KMS-11 (cell line): ENCODE measurements at regions not wholly inside any gene's neighbourhood (a gene's known extent, or its start where the extent isn't known, plus 50 kb on each side); places are given as distances from the start of the nearest gene placed in this dataset.

Experiments used
- H2AFZ ChIP-seq: fragments of 200-600 bp; sonication (generic); 2 replicates; pipeline ENCODE4 v1.6.1; 2016; ENCODE audit warnings: antibody characterized with exemption, mixed run types, low read depth
- H3K27ac ChIP-seq: fragments of 200-600 bp; sonication (generic); 2 replicates; pipeline ENCODE4 v1.6.1; 2016; ENCODE audit warnings: mild to moderate bottlenecking, mixed run types
- H3K27me3 ChIP-seq: fragments of 200-600 bp; sonication (generic); 2 replicates; pipeline ENCODE4 v1.6.1; 2017; ENCODE audit warnings: mild to moderate bottlenecking, low read depth, mixed run types, moderate library complexity; ENCODE audit not compliant: insufficient read depth
- H3K36me3 ChIP-seq: fragments of 200-600 bp; sonication (generic); 2 replicates; pipeline ENCODE4 v1.6.1; 2017; ENCODE audit warnings: mild to moderate bottlenecking, mixed run types; ENCODE audit not compliant: insufficient read depth
- H3K4me1 ChIP-seq: fragments of 200-600 bp; sonication (generic); 2 replicates; pipeline ENCODE4 v1.6.1; 2016; ENCODE audit warnings: mild to moderate bottlenecking, low read depth, mixed run types; ENCODE audit not compliant: poor library complexity, severe bottlenecking
- H3K4me2 ChIP-seq: fragments of 200-600 bp; sonication (generic); 2 replicates; pipeline ENCODE4 v1.7.0; 2016; ENCODE audit warnings: mild to moderate bottlenecking, mixed run types
- H3K4me3 ChIP-seq: fragments of 200-600 bp; sonication (generic); IDR thresholded peaks from 2 replicates; pipeline ENCODE4 v1.6.1; 2017; ENCODE audit warnings: low read depth, low read length, mixed read lengths; ENCODE audit not compliant: insufficient read depth
- H3K79me2 ChIP-seq: fragments of 200-600 bp; sonication (generic); 2 replicates; pipeline ENCODE4 v1.6.1; 2016; ENCODE audit warnings: low read depth, mixed run types; ENCODE audit not compliant: insufficient read depth
- H3K9ac ChIP-seq: fragments of 200-600 bp; sonication (generic); 2 replicates; pipeline ENCODE4 v1.6.1; 2016; ENCODE audit warnings: mild to moderate bottlenecking, mixed run types
- H4K20me1 ChIP-seq: fragments of 200-600 bp; sonication (generic); 2 replicates; pipeline ENCODE4 v1.6.1; 2016; ENCODE audit warnings: mild to moderate bottlenecking, mixed run types; ENCODE audit not compliant: insufficient read depth
- TF ChIP-seq, protein P1 (sequence below): fragments of 200-600 bp; sonication (generic); conservative IDR thresholded peaks from 2 replicates; pipeline ENCODE4 v1.6.1; 2017; ENCODE audit warnings: low read depth, mild to moderate bottlenecking, antibody characterized with exemption, low read length, moderate library complexity, mixed read lengths

- no peak overlapping the region for H3K4me3 ChIP-seq
- no peaks in the 10 kb centered on the region for H3K79me2 ChIP-seq
- no peaks in the 10 kb centered on the region for H3K4me1 ChIP-seq
- H2AFZ ChIP-seq, result no peak overlapping the region
- H3K4me2 ChIP-seq, result no peak overlapping the region
- TF ChIP-seq, protein P1, sequence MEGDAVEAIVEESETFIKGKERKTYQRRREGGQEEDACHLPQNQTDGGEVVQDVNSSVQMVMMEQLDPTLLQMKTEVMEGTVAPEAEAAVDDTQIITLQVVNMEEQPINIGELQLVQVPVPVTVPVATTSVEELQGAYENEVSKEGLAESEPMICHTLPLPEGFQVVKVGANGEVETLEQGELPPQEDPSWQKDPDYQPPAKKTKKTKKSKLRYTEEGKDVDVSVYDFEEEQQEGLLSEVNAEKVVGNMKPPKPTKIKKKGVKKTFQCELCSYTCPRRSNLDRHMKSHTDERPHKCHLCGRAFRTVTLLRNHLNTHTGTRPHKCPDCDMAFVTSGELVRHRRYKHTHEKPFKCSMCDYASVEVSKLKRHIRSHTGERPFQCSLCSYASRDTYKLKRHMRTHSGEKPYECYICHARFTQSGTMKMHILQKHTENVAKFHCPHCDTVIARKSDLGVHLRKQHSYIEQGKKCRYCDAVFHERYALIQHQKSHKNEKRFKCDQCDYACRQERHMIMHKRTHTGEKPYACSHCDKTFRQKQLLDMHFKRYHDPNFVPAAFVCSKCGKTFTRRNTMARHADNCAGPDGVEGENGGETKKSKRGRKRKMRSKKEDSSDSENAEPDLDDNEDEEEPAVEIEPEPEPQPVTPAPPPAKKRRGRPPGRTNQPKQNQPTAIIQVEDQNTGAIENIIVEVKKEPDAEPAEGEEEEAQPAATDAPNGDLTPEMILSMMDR, result no peak
- H3K27me3 ChIP-seq, result no peaks in the 10 kb centered on the region
- H3K27ac ChIP-seq, result no peak overlapping the region
- H4K20me1 ChIP-seq, result no peaks in the 10 kb centered on the region
- no peak overlapping the region for H3K9ac ChIP-seq
- H3K36me3 ChIP-seq, result no peaks in the 10 kb centered on the region
Observed at GRCh38 chr2:43011158-43011491, 215.3 kb downstream of the ZFP36L2 start.

GRCh38 chr2:43010438-43011157 lies 215.8 kb downstream of the ZFP36L2 start:
- Histone ChIP-seq H3K36me3 (no peaks in the 10 kb centered on the region), H3K27ac (no peak overlapping the region), H3K4me2 (no peak overlapping the region), H3K27me3 (no peaks in the 10 kb centered on the region), H3K9ac (no peak overlapping the region), H3K4me1 (no peaks in the 10 kb centered on the region), H3K79me2 (no peaks in the 10 kb centered on the region), H4K20me1 (no peaks in the 10 kb centered on the region), H2AFZ (no peak overlapping the region), H3K4me3 (no peak overlapping the region)
- TF ChIP-seq, protein P1, result no peak

DNA sequence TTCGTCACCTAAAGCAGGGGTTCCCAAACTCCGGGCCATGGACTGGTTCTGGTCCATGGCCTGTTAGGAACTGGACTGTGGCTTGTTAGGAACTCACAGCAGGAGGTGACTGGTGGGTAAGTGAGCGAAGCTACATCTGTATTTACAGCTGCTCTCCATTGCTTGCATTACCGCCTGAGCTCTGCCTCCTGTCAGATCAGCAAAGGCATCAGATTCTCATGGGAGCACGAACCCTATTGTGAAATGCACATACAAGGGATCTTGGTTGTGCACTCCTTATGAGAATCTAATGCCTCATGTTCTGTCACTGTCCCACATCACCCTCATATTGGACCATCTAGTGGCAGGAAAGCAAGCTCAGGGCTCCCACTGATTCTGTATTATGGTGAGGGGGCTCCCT lies 217.0 kb downstream of the ZFP36L2 start:
- no peak overlapping the region for H3K27ac ChIP-seq

DNA sequence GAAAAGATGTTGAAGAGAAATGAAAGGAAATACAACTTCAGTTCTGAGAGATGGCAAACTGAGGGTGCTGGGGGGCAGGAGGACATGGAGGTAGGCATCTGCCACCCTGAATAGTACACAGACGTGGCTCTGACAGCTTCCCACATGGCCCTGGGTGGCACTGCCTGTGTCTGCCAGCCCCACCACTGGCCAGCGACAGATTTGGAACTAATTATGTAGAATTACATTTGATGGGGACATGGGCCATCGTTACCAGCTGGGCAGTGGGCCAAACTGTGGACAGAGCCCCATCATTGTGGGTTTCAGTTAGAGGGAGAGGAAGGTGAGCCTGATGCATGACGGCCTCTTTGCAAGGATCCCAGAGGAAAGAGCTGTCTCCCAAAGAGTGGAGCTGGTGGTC lies 216.0 kb upstream of the HAAO start:
- no peak overlapping the region for H3K27ac ChIP-seq
- no peak overlapping the region for H2AFZ ChIP-seq
- H3K4me3 ChIP-seq, result no peak overlapping the region
- no peak overlapping the region for H3K9ac ChIP-seq
- H3K79me2 ChIP-seq, result no peaks in the 10 kb centered on the region
- H3K36me3 ChIP-seq, result no peaks in the 10 kb centered on the region
- no peaks in the 10 kb centered on the region for H3K4me1 ChIP-seq
- no peaks in the 10 kb centered on the region for H3K27me3 ChIP-seq
- no peak overlapping the region for H3K4me2 ChIP-seq
- TF ChIP-seq, protein P1, result no peak
- H4K20me1 ChIP-seq, result no peaks in the 10 kb centered on the region

More for the DNA sequence above, 217.0 kb downstream of the ZFP36L2 start:
- Histone ChIP-seq H3K4me2 (no peak overlapping the region), H3K27me3 (no peaks in the 10 kb centered on the region), H3K4me3 (no peak overlapping the region), H3K9ac (no peak overlapping the region), H3K4me1 (no peaks in the 10 kb centered on the region), H4K20me1 (no peaks in the 10 kb centered on the region), H2AFZ (no peak overlapping the region), H3K79me2 (no peaks in the 10 kb centered on the region), H3K36me3 (no peaks in the 10 kb centered on the region)
- TF ChIP-seq, protein P1, result no peak
